ENCODE measurements at regions not wholly inside any gene's neighbourhood (a gene's known extent, or its start where the extent isn't known, plus 50 kb on each side); places are given as distances from the start of the nearest gene placed in this dataset.

GRCh38 chr6:41463062-41463930 lies 82.9 kb upstream of the FOXP4 start:
- Histone ChIP-seq H3K27ac (no peak overlapping the region), H3K9me3 (no peaks in the 10 kb centered on the region), H3K36me3 (no peaks in the 10 kb centered on the region), H3K4me3 (no peak overlapping the region), H3K27me3 (replicated peaks; ENCODE audit: insufficient read depth) (no peaks in the 10 kb centered on the region), H3K4me1 (replicated peaks) (no peaks in the 10 kb centered on the region)
- peak; percentile 63 for DNase-seq (ENCODE audit: low spot score)
- 52% methylated on average over 13 of the region's 13 CpGs for WGBS
- intact Hi-C loops (cut with DNase I), result loop anchor here (10.0 kb wide), 1 partner anchor 222 kb away; no protein-coding TSS in a partner anchor
- TF ChIP-seq CTCF (IDR thresholded peaks at IDR 0.05), result peak; percentile 32 to 82 (median 78)
- no peak for TF ChIP-seq POLR2A (IDR thresholded peaks at IDR 0.05)
- peak; percentile 55 for TF ChIP-seq POLR2AphosphoS5 (IDR thresholded peaks at IDR 0.05)

- intact Hi-C loops (cut with DNase I), result loop anchor here (10.0 kb wide), 1 partner anchor 221 kb away; no protein-coding TSS in a partner anchor
- no peak for DNase-seq (ENCODE audit: low spot score)
- 95% methylated on average over 3 of the region's 3 CpGs for WGBS
Observed at GRCh38 chr6:41464019-41464418, 82.2 kb upstream of the FOXP4 start.

GRCh38 chr6:41464481-41464880 lies 81.7 kb upstream of the FOXP4 start:
- intact Hi-C loops (cut with DNase I), result loop anchor here (10.0 kb wide), 1 partner anchor 220 kb away; no protein-coding TSS in a partner anchor
- Histone ChIP-seq H3K36me3 (no peaks in the 10 kb centered on the region), H3K4me3 (no peak overlapping the region), H3K27me3 (replicated peaks; ENCODE audit: insufficient read depth) (no peaks in the 10 kb centered on the region), H3K9me3 (no peaks in the 10 kb centered on the region), H3K4me1 (replicated peaks) (no peaks in the 10 kb centered on the region), H3K27ac (no peak overlapping the region)
- 97% methylated on average over 7 of the region's 7 CpGs for WGBS
- DNase-seq (ENCODE audit: low spot score), result no peak
- no peak for TF ChIP-seq POLR2AphosphoS5 (IDR thresholded peaks at IDR 0.05)
- no peak for TF ChIP-seq CTCF (IDR thresholded peaks at IDR 0.05)
- TF ChIP-seq POLR2A (IDR thresholded peaks at IDR 0.05), result no peak

More at GRCh38 chr6:41464019-41464418, 82.2 kb upstream of the FOXP4 start:
- H3K27ac ChIP-seq, result no peak overlapping the region
- TF ChIP-seq POLR2A (IDR thresholded peaks at IDR 0.05) (no peak), POLR2AphosphoS5 (IDR thresholded peaks at IDR 0.05) (no peak), CTCF (IDR thresholded peaks at IDR 0.05) (no peak)
- H3K4me1 ChIP-seq (replicated peaks), result no peaks in the 10 kb centered on the region
- no peak overlapping the region for H3K4me3 ChIP-seq
- H3K36me3 ChIP-seq, result no peaks in the 10 kb centered on the region
- H3K9me3 ChIP-seq, result no peaks in the 10 kb centered on the region
- H3K27me3 ChIP-seq (replicated peaks; ENCODE audit: insufficient read depth), result no peaks in the 10 kb centered on the region

GRCh38 chr6:41466437-41466990 lies 79.7 kb upstream of the FOXP4 start:
- H3K4me1 ChIP-seq (replicated peaks), result no peaks in the 10 kb centered on the region
- no peak for DNase-seq (ENCODE audit: low spot score)
- TF ChIP-seq CTCF (IDR thresholded peaks at IDR 0.05) (no peak), POLR2AphosphoS5 (IDR thresholded peaks at IDR 0.05) (no peak), POLR2A (IDR thresholded peaks at IDR 0.05) (no peak)
- no peaks in the 10 kb centered on the region for H3K36me3 ChIP-seq
- H3K27me3 ChIP-seq (replicated peaks; ENCODE audit: insufficient read depth), result no peaks in the 10 kb centered on the region
- intact Hi-C loops (cut with DNase I), result loop anchor here (10.0 kb wide), 1 partner anchor 218 kb away; no protein-coding TSS in a partner anchor
- no peak overlapping the region for H3K4me3 ChIP-seq
- H3K27ac ChIP-seq, result no peak overlapping the region
- no peaks in the 10 kb centered on the region for H3K9me3 ChIP-seq
- 46% methylated on average over 2 of the region's 2 CpGs for WGBS
